NCI-H226 (cell line): ENCODE measurements at regions not wholly inside any gene's neighbourhood (a gene's known extent, or its start where the extent isn't known, plus 50 kb on each side); places are given as distances from the start of the nearest gene placed in this dataset.
"Not testable (repeated sequence)": the region's sequence is repeated elsewhere in the genome, so short reads cannot be mapped to it uniquely, and the experiment has no call there.

ENCODE experiments used
- DNase-seq: peaks from one replicate; pipeline ENCODE4 v3.0.0-alpha.2; 2015

- peak; percentile 80 for DNase-seq
Measured at GRCh38 chr20:50346374-50347283, 156.0 kb downstream of the CEBPB start.

- no peak for DNase-seq
Measured at GRCh38 chr20:50347284-50348063, 156.8 kb downstream of the CEBPB start.

- no peak for DNase-seq
Measured at GRCh38 chr20:50348096-50348495, 157.5 kb downstream of the CEBPB start.

- no peak for DNase-seq
Measured at GRCh38 chr20:50350510-50351249, 159.5 kb upstream of the PTPN1 start.

GRCh38 chr20:50351541-50351940, 158.6 kb upstream of the PTPN1 start:
- no peak for DNase-seq

- DNase-seq, result no peak
Measured at GRCh38 chr20:50353289-50353961, 156.8 kb upstream of the PTPN1 start.

GRCh38 chr20:50354721-50355589, 155.2 kb upstream of the PTPN1 start:
- DNase-seq, result no peak

- DNase-seq, result no peak
Measured at GRCh38 chr20:50355590-50356524, 154.3 kb upstream of the PTPN1 start.

- no peak for DNase-seq
Measured at GRCh38 chr20:50356525-50356885, 153.7 kb upstream of the PTPN1 start.

- no peak for DNase-seq
Measured at GRCh38 chr20:50356962-50357782, 153.0 kb upstream of the PTPN1 start.

- no peak for DNase-seq
Measured at GRCh38 chr20:50357783-50358161, 152.4 kb upstream of the PTPN1 start.

GRCh38 chr20:50358166-50358565, 152.0 kb upstream of the PTPN1 start:
- no peak for DNase-seq

- DNase-seq, result no peak
Measured at GRCh38 chr20:50358971-50359370, 151.2 kb upstream of the PTPN1 start.

- DNase-seq, result peak; percentile 37
Measured at GRCh38 chr20:50359607-50360217, 150.5 kb upstream of the PTPN1 start.

- DNase-seq, result no peak
Measured at GRCh38 chr20:50360218-50360672, 149.9 kb upstream of the PTPN1 start.

- no peak for DNase-seq
Measured at GRCh38 chr20:50360921-50361320, 149.3 kb upstream of the PTPN1 start.

- DNase-seq, result not testable (repeated sequence)
Measured at GRCh38 chr20:50362177-50362576, 148.0 kb upstream of the PTPN1 start.

GRCh38 chr20:50363027-50363426, 147.2 kb upstream of the PTPN1 start:
- DNase-seq, result no peak

- DNase-seq, result no peak
Measured at GRCh38 chr20:50363479-50363878, 146.7 kb upstream of the PTPN1 start.
